GM12878 (cell line): ENCODE measurements at regions not wholly inside any gene's neighbourhood (a gene's known extent, or its start where the extent isn't known, plus 50 kb on each side); places are given as distances from the start of the nearest gene placed in this dataset.

Experiments used
- ATAC-seq: fragments of 200-7000 bp; cut with Tn5 transposase; 3 replicates; pipeline ENCODE4 v1.9.1; 2020; ENCODE audit warnings: mild to moderate bottlenecking, moderate library complexity
- BruUV-seq: library from RNA; stranded (reverse); fragments of 400-500 nt; replicated peaks from 2 replicates; lab custom pipeline; 2021; lab: Mats Ljungman, UMichigan
- CTCF ChIA-PET: fragments of 300-600 bp; sonication (Branson Sonifier 250); formaldehyde crosslinking; extraction: SDS; loops from one replicate; lab custom pipeline; 2021; ENCODE audit warnings: inconsistent platforms; lab: Yijun Ruan, JAX
- POLR2A ChIA-PET: fragments of 350-600 bp; formaldehyde crosslinking; extraction: SDS; loops from one replicate; lab custom pipeline; 2021; ENCODE audit warnings: inconsistent platforms; lab: Charles Lee
- RAD21 ChIA-PET: fragments of 300-600 bp; sonication (Branson Sonifier 250); formaldehyde crosslinking; loops from one replicate; lab custom pipeline; 2023; ENCODE audit warnings: antibody characterized with exemption; ENCODE audit not compliant: unreplicated experiment; lab: Charles Lee
- SMC1A ChIA-PET: fragments of 300-600 bp; sonication (Branson Sonifier 250); formaldehyde crosslinking; loops from one replicate; lab custom pipeline; 2023; ENCODE audit not compliant: unreplicated experiment, uncharacterized antibody; lab: Charles Lee
- DNase-seq: peaks from one replicate; pipeline ENCODE4 v3.0.0-alpha.2; 2011; ENCODE audit warnings: low read depth, low spot score
- FAIRE-seq: peaks from 3 replicates; lab custom pipeline; 2011; peaks lifted over from hg19 to GRCh38; lab: Jason Lieb, UNC
- H2AFZ ChIP-seq: 2 replicates; pipeline ENCODE4 v1.6.0; 2011; ENCODE audit warnings: low read depth, low read length, control low read depth; ENCODE audit not compliant: control insufficient read depth
- H3K27ac ChIP-seq: 2 replicates; pipeline ENCODE4 v1.5.1; 2011; ENCODE audit warnings: control low read depth; ENCODE audit not compliant: control insufficient read depth, insufficient read depth
- H3K27me3 ChIP-seq, 2 experiments: replicated peaks in 1 of 2; 2 replicates each; pipeline versions ENCODE4 v1.6.0 to v1.6.1; 2011; ENCODE audit warnings: low read length in 1 of 2; ENCODE audit not compliant: control insufficient read depth in 2 of 2, insufficient read depth in 2 of 2
- H3K36me3 ChIP-seq, 2 experiments: 2 replicates each; pipeline ENCODE4 v1.5.1; 2011; ENCODE audit warnings: low read length in 1 of 2; ENCODE audit not compliant: control insufficient read depth in 2 of 2, insufficient read depth in 2 of 2
- H3K4me1 ChIP-seq: 2 replicates; pipeline ENCODE4 v1.6.1; 2011; ENCODE audit warnings: mild to moderate bottlenecking, low read length, moderate library complexity, mixed read lengths; ENCODE audit not compliant: control insufficient read depth, insufficient read depth
- H3K4me2 ChIP-seq: 2 replicates; pipeline ENCODE4 v1.6.0; 2011; ENCODE audit warnings: control low read depth; ENCODE audit not compliant: control insufficient read depth, insufficient read depth
- H3K4me3 ChIP-seq: fragments of 200-600 bp; sonication (generic); 2 replicates; pipeline ENCODE4 v1.5.1; 2016
- H3K79me2 ChIP-seq: 2 replicates; pipeline ENCODE4 v1.6.0; 2011; ENCODE audit warnings: low read length; ENCODE audit not compliant: control insufficient read depth, insufficient read depth
- H3K9ac ChIP-seq: 2 replicates; pipeline ENCODE4 v1.8.0; 2011; ENCODE audit warnings: low read length, control low read depth, mixed read lengths; ENCODE audit not compliant: control insufficient read depth, insufficient read depth
- H3K9me3 ChIP-seq: replicated peaks from 3 replicates; pipeline ENCODE4 v1.5.1; 2011; ENCODE audit warnings: mild to moderate bottlenecking, low read length; ENCODE audit not compliant: control insufficient read depth, insufficient read depth
- H4K20me1 ChIP-seq: 2 replicates; pipeline ENCODE4 v1.6.0; 2011; ENCODE audit not compliant: control insufficient read depth, insufficient read depth
- DPF2 ChIP-seq: fragments of 450-650 bp; IDR thresholded peaks from 2 replicates; pipeline ENCODE4 v1.6.1; 2017; ENCODE audit warnings: mild to moderate bottlenecking
- NR2C1 ChIP-seq: fragments of 450-650 bp; IDR thresholded peaks from 2 replicates; pipeline ENCODE4 v1.6.1; 2017; ENCODE audit warnings: antibody characterized with exemption, mild to moderate bottlenecking, moderate library complexity
- RBBP5 ChIP-seq: fragments of 200-600 bp; sonication (generic); conservative IDR thresholded peaks from 2 replicates; pipeline ENCODE4 v1.6.1; 2016
- TCF12 ChIP-seq: IDR thresholded peaks from 2 replicates; pipeline ENCODE4 v1.6.1; 2011; ENCODE audit warnings: low read depth, mild to moderate bottlenecking, low read length
- WRNIP1 ChIP-seq: IDR thresholded peaks from 2 replicates; pipeline ENCODE4 v1.6.1; 2011; ENCODE audit warnings: low read depth, low read length, improper control_type of control experiment, borderline replicate concordance
- whole genome bisulfite sequencing: methylation state at CpG from one replicate; pipeline ENCODE4 v1.1.6; 2016; ENCODE audit warnings: low lambda C conversion rate; ENCODE audit not compliant: insufficient replicate concordance, insufficient coverage; ENCODE audit errors: missing lambda C conversion rate; 5-methylcytosine and 5-hydroxymethylcytosine counted together
- in situ Hi-C: fragments of 300-500 bp; cut with MboI; formaldehyde crosslinking; loops from 9 replicates; pipeline ENCODE4 v1.14.3; 2018; ENCODE audit warnings: mixed read lengths
- intact Hi-C: fragments of 100-400 bp; cut with micrococcal nuclease; formaldehyde crosslinking; loops from one replicate; pipeline ENCODE4 v1.14.2; 2022; ENCODE audit not compliant: unreplicated experiment
- TF ChIP-seq, protein P1 (sequence below): fragments of 450-650 bp; IDR thresholded peaks from 2 replicates; pipeline ENCODE4 v1.6.1; 2017; ENCODE audit warnings: mild to moderate bottlenecking, moderate library complexity

DNA sequence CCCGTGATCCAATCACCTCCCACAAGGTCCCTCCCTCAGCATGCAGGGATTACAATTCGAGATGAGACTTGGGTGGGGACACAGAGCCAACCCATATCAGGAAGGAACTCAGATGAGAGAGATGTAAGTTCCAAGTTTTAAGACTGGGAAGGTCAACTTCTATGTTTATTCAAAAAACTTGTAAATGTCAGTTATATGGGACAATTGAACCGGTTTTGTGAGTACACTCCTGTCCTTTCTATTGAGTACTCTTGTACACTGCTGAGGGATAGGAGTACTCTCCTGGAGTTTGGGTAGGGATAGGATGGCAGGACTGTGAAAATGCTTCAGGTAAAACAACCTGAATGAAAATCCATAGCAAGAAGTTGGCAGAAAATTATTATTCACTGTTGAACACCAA is 239.1 kb downstream of the ZNF674 start:
- H3K9ac ChIP-seq: no peak overlapping the region
- WGBS: 2% methylated on average over 3 of the region's 3 CpGs
- ChIA-PET POLR2A (no interaction called here), SMC1A (no interaction called here), RAD21 (no interaction called here), CTCF (no interaction called here)
- H3K36me3 ChIP-seq: no peaks in the 10 kb centered on the region
- ATAC-seq: no peak
- H3K9me3 ChIP-seq: peaks cover 2% of the 10 kb centered on the region; the same call in 2 of the 3 replicates
- no peak overlapping the region for H3K4me2 ChIP-seq
- no peak overlapping the region for H2AFZ ChIP-seq
- TF ChIP-seq WRNIP1: no peak
- TF ChIP-seq TCF12: no peak
- TF ChIP-seq DPF2: no peak
- TF ChIP-seq NR2C1: no peak
- TF ChIP-seq, protein P1, sequence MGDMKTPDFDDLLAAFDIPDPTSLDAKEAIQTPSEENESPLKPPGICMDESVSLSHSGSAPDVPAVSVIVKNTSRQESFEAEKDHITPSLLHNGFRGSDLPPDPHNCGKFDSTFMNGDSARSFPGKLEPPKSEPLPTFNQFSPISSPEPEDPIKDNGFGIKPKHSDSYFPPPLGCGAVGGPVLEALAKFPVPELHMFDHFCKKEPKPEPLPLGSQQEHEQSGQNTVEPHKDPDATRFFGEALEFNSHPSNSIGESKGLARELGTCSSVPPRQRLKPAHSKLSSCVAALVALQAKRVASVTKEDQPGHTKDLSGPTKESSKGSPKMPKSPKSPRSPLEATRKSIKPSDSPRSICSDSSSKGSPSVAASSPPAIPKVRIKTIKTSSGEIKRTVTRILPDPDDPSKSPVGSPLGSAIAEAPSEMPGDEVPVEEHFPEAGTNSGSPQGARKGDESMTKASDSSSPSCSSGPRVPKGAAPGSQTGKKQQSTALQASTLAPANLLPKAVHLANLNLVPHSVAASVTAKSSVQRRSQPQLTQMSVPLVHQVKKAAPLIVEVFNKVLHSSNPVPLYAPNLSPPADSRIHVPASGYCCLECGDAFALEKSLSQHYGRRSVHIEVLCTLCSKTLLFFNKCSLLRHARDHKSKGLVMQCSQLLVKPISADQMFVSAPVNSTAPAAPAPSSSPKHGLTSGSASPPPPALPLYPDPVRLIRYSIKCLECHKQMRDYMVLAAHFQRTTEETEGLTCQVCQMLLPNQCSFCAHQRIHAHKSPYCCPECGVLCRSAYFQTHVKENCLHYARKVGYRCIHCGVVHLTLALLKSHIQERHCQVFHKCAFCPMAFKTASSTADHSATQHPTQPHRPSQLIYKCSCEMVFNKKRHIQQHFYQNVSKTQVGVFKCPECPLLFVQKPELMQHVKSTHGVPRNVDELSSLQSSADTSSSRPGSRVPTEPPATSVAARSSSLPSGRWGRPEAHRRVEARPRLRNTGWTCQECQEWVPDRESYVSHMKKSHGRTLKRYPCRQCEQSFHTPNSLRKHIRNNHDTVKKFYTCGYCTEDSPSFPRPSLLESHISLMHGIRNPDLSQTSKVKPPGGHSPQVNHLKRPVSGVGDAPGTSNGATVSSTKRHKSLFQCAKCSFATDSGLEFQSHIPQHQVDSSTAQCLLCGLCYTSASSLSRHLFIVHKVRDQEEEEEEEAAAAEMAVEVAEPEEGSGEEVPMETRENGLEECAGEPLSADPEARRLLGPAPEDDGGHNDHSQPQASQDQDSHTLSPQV: no peak
- TF ChIP-seq RBBP5: no peak
- no peak for FAIRE-seq
- no peaks in the 10 kb centered on the region for H4K20me1 ChIP-seq
- H3K27me3 ChIP-seq: no peaks in the 10 kb centered on the region
- H3K27ac ChIP-seq: no peak overlapping the region
- no peaks in the 10 kb centered on the region for H3K4me1 ChIP-seq
- no TSS peak for BruUV-seq
- in situ Hi-C loops (no loop called here), intact Hi-C loops (no loop called here)
- no peak for DNase-seq
- H3K79me2 ChIP-seq: no peaks in the 10 kb centered on the region
- H3K4me3 ChIP-seq: no peak overlapping the region
